Endothelial cell (in vitro differentiated cells): ENCODE measurements at regions not wholly inside any gene's neighbourhood (a gene's known extent, or its start where the extent isn't known, plus 50 kb on each side); places are given as distances from the start of the nearest gene placed in this dataset.

Source experiments
- DNase-seq: peaks from one replicate; pipeline ENCODE4 v3.0.0; 2021; ENCODE audit warnings: low spot score
- H3K27ac Mint-ChIP-seq: one replicate; pipeline ENCODE4 v1.8.0; 2021; ENCODE audit warnings: mixed read lengths, inconsistent platforms; ENCODE audit not compliant: unreplicated experiment
- H3K27me3 Mint-ChIP-seq: one replicate; pipeline ENCODE4 v1.8.0; 2021; ENCODE audit warnings: mild to moderate bottlenecking, moderate library complexity, mixed read lengths, inconsistent platforms; ENCODE audit not compliant: unreplicated experiment
- H3K36me3 Mint-ChIP-seq: one replicate; pipeline ENCODE4 v1.8.0; 2021; ENCODE audit warnings: mild to moderate bottlenecking, low read depth, mixed read lengths, inconsistent platforms; ENCODE audit not compliant: unreplicated experiment
- H3K4me1 Mint-ChIP-seq: one replicate; pipeline ENCODE4 v1.8.0; 2021; ENCODE audit warnings: mild to moderate bottlenecking, mixed read lengths, inconsistent platforms; ENCODE audit not compliant: unreplicated experiment
- H3K4me3 Mint-ChIP-seq: one replicate; pipeline ENCODE4 v1.8.0; 2021; ENCODE audit warnings: mild to moderate bottlenecking, mixed read lengths, inconsistent platforms; ENCODE audit not compliant: unreplicated experiment
- H3K9me3 Mint-ChIP-seq: one replicate; pipeline ENCODE4 v1.8.0; 2021; ENCODE audit warnings: mixed read lengths, inconsistent platforms; ENCODE audit not compliant: unreplicated experiment
- CTCF ChIP-seq: fragments of 200-600 bp; sonication (generic); IDR thresholded peaks from one replicate; pipeline ENCODE4 v1.5.0; 2021; ENCODE audit warnings: antibody characterized with exemption; ENCODE audit not compliant: unreplicated experiment

GRCh38 chr6:11288065-11288464 lies 55.6 kb upstream of the NEDD9 start:
- no peak overlapping the region for H3K27ac Mint-ChIP-seq
- H3K4me1 Mint-ChIP-seq: no peaks in the 10 kb centered on the region
- H3K9me3 Mint-ChIP-seq: no peaks in the 10 kb centered on the region

GRCh38 chr6:11284996-11285395 lies 52.5 kb upstream of the NEDD9 start:
- Mint-ChIP-seq H3K27me3 (no peaks in the 10 kb centered on the region), H3K9me3 (no peaks in the 10 kb centered on the region)
- TF ChIP-seq CTCF: no peak

More at GRCh38 chr6:11288065-11288464, 55.6 kb upstream of the NEDD9 start:
- no peak for DNase-seq
- H3K4me3 Mint-ChIP-seq: no peak overlapping the region
- H3K27me3 Mint-ChIP-seq: no peaks in the 10 kb centered on the region
- TF ChIP-seq CTCF: no peak
- no peaks in the 10 kb centered on the region for H3K36me3 Mint-ChIP-seq

GRCh38 chr6:11283629-11284028 lies 51.2 kb upstream of the NEDD9 start:
- no peak for DNase-seq
- Mint-ChIP-seq H3K36me3 (no peaks in the 10 kb centered on the region), H3K27ac (no peak overlapping the region), H3K9me3 (no peaks in the 10 kb centered on the region), H3K4me1 (peaks cover under 1% of the 10 kb centered on the region), H3K27me3 (no peaks in the 10 kb centered on the region), H3K4me3 (no peak overlapping the region)
- TF ChIP-seq CTCF: no peak

More at GRCh38 chr6:11284996-11285395, 52.5 kb upstream of the NEDD9 start:
- DNase-seq: no peak
- H3K4me3 Mint-ChIP-seq: no peak overlapping the region
- no peaks in the 10 kb centered on the region for H3K36me3 Mint-ChIP-seq
- no peaks in the 10 kb centered on the region for H3K4me1 Mint-ChIP-seq
- no peak overlapping the region for H3K27ac Mint-ChIP-seq

GRCh38 chr6:11282875-11283274 lies 50.4 kb upstream of the NEDD9 start:
- no peak for TF ChIP-seq CTCF
- no peaks in the 10 kb centered on the region for H3K27me3 Mint-ChIP-seq
- H3K36me3 Mint-ChIP-seq: no peaks in the 10 kb centered on the region
- no peak overlapping the region for H3K4me3 Mint-ChIP-seq
- no peak overlapping the region for H3K27ac Mint-ChIP-seq
- no peak for DNase-seq
- H3K9me3 Mint-ChIP-seq: no peaks in the 10 kb centered on the region
- peaks cover 8% of the 10 kb centered on the region for H3K4me1 Mint-ChIP-seq
